ENCODE measurements at regions not wholly inside any gene's neighbourhood (a gene's known extent, or its start where the extent isn't known, plus 50 kb on each side); places are given as distances from the start of the nearest gene placed in this dataset.

DNA sequence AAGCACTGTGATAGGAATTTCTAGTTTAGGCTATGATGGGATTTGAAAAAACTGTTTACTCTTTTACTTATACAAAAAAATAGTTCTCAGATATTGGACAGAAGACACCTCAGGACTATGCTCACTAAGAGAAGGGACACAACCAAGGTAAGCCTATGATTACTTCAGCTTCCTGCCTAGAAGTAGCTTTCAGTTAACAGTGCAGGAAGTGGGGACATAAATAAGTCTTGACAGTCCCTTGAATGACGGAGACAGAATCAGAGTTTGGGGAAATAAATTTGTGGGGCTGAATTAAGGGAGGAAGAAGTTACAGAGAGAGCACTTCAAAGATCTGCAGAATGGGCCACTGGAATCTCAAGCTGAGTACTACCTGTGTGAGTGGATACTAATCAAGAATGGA lies 53.8 kb upstream of the OLFM3 start:
- no peak for DNase-seq

DNA sequence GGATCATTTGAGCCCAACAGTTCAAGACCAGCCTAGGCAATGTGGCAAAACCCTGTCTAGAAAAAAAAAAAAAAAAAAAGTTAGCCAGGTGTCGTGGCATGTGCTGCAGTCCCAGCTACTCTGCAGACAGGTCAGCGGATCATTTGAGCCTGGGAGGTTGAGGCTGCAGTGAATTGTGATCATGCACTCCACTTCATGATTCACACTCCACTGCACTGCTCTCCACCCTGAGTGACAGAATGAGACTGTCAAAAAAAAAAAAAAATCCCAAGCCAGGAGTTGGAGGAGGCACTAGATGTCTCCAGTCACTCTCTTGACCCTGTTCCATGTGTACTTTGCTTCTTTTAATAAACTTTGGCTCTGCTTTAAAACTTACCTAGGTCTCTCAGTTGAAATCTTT lies 51.0 kb upstream of the OLFM3 start:
- no peak for DNase-seq

All from cerebellar nuclear complex (tissue), 1 donor.